ENCODE measurements at regions not wholly inside any gene's neighbourhood (a gene's known extent, or its start where the extent isn't known, plus 50 kb on each side); places are given as distances from the start of the nearest gene placed in this dataset.

DNA sequence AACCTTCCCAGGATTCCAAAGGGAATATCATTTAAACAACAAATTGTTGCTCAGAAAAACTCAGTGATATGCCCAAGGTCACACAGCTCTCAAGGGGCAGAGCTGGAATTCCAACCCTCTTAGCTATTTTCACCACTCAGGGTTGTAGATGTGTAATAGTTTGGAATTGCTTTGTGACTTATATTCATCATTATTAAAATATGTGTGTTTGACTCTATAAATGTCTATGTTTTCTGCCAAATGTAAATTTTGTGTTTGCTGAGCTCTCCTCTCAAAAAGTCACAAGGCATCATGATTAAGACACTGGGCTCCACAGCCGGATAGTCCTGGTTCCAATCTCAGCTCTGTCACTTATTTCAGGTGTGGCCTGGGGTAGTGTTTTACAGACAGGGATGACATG is 407.3 kb downstream of the TMEM135 start:
- CTCF ChIA-PET = interaction anchor here (0.5 to 1.3 kb wide), 2 partner anchors 23 to 24 kb away, joined by 3 read pairs; no protein-coding TSS in a partner anchor
- H3K9me3 ChIP-seq (ENCODE audit: control insufficient read depth in 1 of 2, insufficient read depth in 1 of 2, low read depth in 1 of 2, low read length in 2 of 2) = no peaks in the 10 kb centered on the region
- no peaks in the 10 kb centered on the region for H3K9me2 ChIP-seq (ENCODE audit: insufficient read depth)
- ATAC-seq = no peak
- H3K4me1 ChIP-seq (ENCODE audit: control insufficient read depth in 1 of 2, insufficient read depth in 2 of 2, low read length in 2 of 2) = no peaks in the 10 kb centered on the region
- H3K79me2 ChIP-seq (ENCODE audit: insufficient read depth, low read length) = no peaks in the 10 kb centered on the region
- TF ChIP-seq SP1 (IDR thresholded peaks at IDR 0.05; ENCODE audit: low read depth) = no peak
- no peak for TF ChIP-seq POLR2A (IDR thresholded peaks at IDR 0.05; ENCODE audit: borderline replicate concordance, extremely low read depth, insufficient read depth, insufficient read length)
- no peak for TF ChIP-seq ZFX (IDR thresholded peaks at IDR 0.05)
- no peak for TF ChIP-seq ELF1 (IDR thresholded peaks at IDR 0.05; ENCODE audit: borderline replicate concordance, low read depth)
- TF ChIP-seq, protein P1, sequence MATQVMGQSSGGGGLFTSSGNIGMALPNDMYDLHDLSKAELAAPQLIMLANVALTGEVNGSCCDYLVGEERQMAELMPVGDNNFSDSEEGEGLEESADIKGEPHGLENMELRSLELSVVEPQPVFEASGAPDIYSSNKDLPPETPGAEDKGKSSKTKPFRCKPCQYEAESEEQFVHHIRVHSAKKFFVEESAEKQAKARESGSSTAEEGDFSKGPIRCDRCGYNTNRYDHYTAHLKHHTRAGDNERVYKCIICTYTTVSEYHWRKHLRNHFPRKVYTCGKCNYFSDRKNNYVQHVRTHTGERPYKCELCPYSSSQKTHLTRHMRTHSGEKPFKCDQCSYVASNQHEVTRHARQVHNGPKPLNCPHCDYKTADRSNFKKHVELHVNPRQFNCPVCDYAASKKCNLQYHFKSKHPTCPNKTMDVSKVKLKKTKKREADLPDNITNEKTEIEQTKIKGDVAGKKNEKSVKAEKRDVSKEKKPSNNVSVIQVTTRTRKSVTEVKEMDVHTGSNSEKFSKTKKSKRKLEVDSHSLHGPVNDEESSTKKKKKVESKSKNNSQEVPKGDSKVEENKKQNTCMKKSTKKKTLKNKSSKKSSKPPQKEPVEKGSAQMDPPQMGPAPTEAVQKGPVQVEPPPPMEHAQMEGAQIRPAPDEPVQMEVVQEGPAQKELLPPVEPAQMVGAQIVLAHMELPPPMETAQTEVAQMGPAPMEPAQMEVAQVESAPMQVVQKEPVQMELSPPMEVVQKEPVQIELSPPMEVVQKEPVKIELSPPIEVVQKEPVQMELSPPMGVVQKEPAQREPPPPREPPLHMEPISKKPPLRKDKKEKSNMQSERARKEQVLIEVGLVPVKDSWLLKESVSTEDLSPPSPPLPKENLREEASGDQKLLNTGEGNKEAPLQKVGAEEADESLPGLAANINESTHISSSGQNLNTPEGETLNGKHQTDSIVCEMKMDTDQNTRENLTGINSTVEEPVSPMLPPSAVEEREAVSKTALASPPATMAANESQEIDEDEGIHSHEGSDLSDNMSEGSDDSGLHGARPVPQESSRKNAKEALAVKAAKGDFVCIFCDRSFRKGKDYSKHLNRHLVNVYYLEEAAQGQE (IDR thresholded peaks at IDR 0.05; ENCODE audit: low read depth) = no peak
- TF ChIP-seq FOSL1 (IDR thresholded peaks at IDR 0.05; ENCODE audit: low read depth) = no peak
- no peak for TF ChIP-seq POLR2AphosphoS5 (IDR thresholded peaks at IDR 0.05; ENCODE audit: low read depth, low read length)
- TF ChIP-seq EZH2phosphoT487 (IDR thresholded peaks at IDR 0.05; ENCODE audit: borderline replicate concordance) = no peak
- TF ChIP-seq SRF (IDR thresholded peaks at IDR 0.05; ENCODE audit: low read depth) = no peak
- BruUV-seq (replicated peaks) = no TSS peak
- POLR2A ChIA-PET = no interaction called here
- no peaks in the 10 kb centered on the region for H3K27me3 ChIP-seq (ENCODE audit: insufficient read depth, low read length)
- RAD21 ChIA-PET (ENCODE audit: low non-redundant PET in 1 of 2, low total read pairs in 2 of 2, uncharacterized antibody in 2 of 2, unreplicated experiment in 2 of 2) = no interaction called here
- H3K4me3 ChIP-seq (replicated peaks in 1 of 2; ENCODE audit: low read depth in 1 of 2, low read length in 2 of 2) = no peak overlapping the region
- H3K9ac ChIP-seq (ENCODE audit: low read length) = no peak overlapping the region
- no peaks in the 10 kb centered on the region for H4K20me1 ChIP-seq (ENCODE audit: insufficient read depth)
- H2AFZ ChIP-seq (ENCODE audit: low read depth, low read length, poor library complexity, severe bottlenecking) = no peak overlapping the region
- intact Hi-C loops (cut with micrococcal nuclease) = no loop called here
- no peaks in the 10 kb centered on the region for H3K36me3 ChIP-seq (ENCODE audit: control insufficient read depth in 1 of 2, insufficient read depth in 2 of 2, low read length in 2 of 2)
- no peak overlapping the region for H3K27ac ChIP-seq (ENCODE audit: low read depth, low read length)
- DNase-seq (ENCODE audit: low read depth, low spot score) = no peak
- no peak overlapping the region for H3K4me2 ChIP-seq (ENCODE audit: low read length)

Data from HCT116 (cell line).